DMS79 treated with DMSO at 0.1 percent for 48 hours (cell line): ENCODE measurements at regions not wholly inside any gene's neighbourhood (a gene's known extent, or its start where the extent isn't known, plus 50 kb on each side); places are given as distances from the start of the nearest gene placed in this dataset.
A peak's percentile ranks its signal among the peaks of the same experiment; 100 is the strongest.

ENCODE experiments used
- DNase-seq: peaks from one replicate; lab custom pipeline; 2025; lab: John Stamatoyannopoulos, UW

DNA sequence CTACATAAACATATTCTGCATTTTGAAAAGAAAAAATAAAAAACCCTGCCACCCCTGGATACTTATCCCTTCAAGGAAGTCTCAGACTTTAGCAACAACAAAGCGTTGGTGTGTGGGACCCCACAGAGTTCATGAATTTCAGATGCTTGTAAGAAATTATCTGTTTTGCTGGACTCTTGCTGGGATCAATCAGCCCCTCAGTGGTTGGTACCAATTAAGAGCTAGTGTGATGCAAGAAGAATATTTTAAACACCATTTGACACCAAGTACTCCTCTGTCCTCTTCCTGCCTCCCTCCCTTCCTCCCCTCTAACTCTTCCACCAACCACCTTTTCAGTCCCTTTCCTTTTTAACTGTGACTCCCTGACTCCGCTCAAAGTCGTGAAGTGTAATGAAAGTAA, 51.5 kb downstream of the SST start:
- no peak for DNase-seq

DNA sequence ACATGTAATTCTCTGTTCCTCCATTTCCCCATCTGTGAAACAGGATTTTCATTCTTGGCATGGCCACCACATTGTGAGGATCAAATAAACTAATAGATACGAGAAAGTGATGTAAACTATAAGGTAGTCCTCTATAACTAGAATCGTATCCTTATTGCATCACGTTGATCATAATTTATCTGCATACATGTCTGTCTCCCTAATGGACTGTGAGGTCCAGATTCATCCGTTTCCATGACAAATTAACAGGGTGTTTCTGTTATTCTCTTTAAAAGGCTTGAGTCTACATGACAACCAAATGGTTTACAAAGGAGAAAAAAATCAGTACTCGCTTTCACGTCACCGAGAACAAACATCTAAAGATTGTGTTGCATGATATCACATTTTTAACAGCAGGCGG, 53.0 kb downstream of the SST start:
- DNase-seq, result no peak

DNA sequence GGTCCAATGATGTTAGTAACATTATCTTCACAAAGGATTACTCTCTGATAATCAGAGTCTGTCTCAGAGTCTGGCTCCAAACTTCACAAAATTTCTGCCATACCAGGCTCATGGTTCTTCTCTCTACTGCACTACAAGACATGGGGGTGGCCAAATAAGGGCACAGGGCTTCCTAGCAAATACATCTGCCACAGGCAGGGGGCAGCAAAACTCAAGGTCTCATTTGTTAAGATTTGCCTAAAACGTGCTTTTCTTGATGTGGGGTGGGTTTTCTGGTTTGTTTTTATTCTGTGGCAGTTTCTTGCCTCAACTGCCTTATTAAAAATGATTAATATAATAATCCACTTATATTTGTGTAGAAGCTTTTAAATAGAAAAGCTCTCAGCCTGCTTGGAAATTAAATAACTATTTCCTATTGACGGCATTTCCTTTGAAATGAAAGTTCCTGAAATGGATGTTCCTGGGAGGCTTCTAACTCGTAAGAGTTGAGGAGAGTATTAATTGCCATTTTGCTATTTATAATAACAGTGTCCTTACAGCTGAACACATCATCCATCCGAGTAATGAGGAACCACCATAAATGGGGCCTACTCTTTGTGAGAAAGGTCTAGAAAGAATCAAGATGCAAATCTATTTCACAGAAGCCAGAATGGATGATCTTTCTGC, 53.8 kb downstream of the SST start:
- DNase-seq, result peak; percentile 53

GRCh38 chr3:187615630-187616029, 54.6 kb downstream of the SST start:
- no peak for DNase-seq

DNA sequence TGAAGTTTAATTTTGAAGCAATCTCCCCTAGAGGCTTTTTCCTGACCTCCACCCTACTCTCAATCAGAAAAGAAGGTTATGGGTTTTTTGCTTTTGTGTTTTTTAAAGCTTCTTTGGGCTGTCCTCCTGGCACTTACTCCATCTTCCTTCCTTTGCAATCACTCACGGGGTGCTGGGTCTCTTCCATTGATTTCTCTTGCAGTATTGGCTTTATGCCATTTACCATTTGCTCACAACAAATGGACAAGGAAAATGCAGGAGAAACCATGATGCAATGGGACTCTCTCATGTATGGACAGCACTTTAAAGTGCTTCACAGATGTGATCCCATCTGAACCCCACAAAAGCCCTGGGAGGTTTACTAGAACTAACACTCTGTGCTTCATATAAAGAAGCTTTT, 57.5 kb downstream of the SST start:
- DNase-seq, result no peak

DNA sequence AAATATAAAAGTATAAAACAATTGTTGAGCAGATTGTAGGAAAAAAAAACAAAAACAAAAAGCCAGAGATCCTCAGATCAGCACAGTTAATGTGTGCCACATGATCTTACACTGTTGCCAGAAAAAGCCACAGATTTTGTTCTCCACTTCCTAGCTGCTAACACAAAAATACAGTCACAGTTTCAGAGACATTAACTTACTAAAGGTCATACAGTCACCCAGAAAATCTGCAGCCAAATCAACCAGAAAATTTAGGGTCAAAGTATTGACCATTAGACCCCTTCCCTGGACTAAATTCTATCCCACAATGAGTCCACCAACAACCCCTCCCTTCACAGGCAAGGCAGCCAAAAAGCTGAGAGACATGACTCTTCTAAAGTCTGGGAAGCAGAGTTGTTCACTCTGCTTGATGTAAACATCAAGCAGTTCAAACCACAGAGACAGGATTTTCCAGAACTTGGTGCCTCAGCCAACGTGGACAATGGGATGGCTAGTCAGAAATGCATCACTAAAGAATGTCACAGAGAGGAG, 59.1 kb downstream of the SST start:
- no peak for DNase-seq

DNA sequence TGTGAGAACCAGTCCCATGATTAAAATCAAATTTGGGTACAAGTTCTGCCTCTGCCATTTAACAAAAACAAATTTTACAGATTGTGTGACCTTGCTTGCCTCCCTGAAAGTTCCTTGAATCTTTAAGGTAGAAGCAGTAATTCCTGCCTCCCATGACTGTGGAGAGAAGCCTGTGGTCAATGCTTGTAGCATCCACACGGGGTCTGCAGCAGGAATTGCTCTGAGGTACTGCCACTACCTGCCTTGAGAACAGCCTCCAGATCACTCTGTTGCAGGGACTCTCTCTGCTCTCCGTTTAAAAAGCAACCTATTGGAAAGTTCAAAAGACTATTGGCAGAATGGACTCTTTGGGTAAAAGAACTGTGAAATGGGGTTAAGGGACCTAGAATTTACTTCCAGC, 75.9 kb downstream of the SST start:
- no peak for DNase-seq

- DNase-seq, result no peak
These were observed 76.7 kb downstream of the SST start for GRCh38 chr3:187593451-187593850.

- no peak for DNase-seq
These were observed 79.2 kb downstream of the SST start for GRCh38 chr3:187590861-187591576.

GRCh38 chr3:187587076-187587475, 83.1 kb downstream of the SST start:
- no peak for DNase-seq

DNA sequence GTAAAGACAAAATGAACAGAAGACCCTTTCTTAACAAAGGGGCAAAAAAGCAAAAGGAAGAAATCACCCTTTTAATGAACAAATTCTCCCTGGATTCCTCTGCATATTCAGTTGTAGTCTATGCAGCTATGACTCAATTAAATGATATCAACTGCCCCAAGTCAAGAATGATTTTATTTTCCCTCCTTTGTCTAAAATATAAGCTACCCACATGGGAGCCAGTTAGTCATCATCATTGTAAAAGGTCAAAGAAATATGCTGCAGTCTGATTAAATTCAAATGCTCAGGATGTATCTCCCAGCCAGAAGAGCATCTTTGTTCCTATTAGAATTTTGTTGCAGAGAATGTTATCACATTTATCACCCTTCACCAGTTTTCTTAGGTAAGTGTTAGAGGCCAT, 84.0 kb downstream of the SST start:
- DNase-seq, result no peak

GRCh38 chr3:187572441-187572840, 97.8 kb downstream of the SST start:
- no peak for DNase-seq

DNA sequence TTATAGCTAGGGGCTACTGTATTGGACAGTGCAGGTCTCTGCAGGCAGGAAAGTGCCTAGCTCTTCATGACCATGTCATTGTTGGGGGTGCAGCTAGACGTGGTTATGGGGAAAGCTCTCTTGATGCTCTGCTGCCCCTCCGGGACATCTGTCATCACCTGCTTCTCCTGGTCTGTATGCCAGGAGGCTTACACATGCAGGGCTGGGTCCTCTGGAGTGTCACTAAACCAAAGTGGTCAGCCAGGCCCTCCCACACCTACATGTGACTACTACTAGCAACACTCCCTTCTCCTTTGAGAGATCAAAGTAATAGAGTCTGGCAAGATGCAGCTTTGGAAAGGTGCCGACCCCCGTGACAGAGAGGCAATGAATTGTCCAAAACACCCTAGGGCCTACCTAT, 98.5 kb downstream of the SST start:
- DNase-seq, result no peak

DNA sequence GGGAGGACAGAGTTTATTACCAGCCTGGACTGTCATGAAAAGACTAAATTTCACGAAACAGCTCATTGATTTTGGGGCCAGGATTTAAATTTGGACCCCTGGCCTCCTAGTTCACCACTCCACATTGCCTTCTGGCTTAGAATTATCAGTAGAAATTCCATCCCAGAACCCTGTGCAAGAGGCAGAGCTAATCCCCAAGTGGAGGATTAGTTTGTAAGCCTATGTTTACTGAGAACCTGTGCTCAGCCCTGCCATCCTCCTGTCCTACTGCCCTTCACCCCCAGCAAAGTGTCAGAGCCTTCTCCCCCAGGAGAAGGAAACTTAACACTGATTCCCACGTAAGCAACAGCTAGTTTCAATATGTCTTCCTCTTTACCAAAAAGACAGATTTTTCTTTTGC, 99.4 kb downstream of the SST start:
- no peak for DNase-seq

DNA sequence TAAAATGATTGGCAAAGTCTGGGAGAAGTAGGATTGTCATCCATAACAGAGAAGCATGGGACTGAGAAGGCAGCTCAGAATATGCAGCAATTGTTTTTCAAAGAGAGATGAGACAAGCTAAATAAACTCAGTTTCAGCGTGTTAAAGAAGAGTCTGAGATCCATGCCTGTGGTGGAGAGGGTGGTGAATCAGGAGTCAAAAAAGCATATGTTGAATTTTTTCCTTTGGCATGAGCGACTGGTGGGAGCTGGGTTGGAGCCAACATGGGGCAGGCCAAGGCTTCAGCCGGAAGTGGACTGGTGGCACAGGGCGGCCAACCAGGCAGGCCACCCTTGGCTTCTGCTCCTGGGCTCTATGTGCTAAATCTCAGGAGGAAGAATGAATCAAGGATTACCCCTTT, 102.0 kb downstream of the SST start:
- no peak for DNase-seq

DNA sequence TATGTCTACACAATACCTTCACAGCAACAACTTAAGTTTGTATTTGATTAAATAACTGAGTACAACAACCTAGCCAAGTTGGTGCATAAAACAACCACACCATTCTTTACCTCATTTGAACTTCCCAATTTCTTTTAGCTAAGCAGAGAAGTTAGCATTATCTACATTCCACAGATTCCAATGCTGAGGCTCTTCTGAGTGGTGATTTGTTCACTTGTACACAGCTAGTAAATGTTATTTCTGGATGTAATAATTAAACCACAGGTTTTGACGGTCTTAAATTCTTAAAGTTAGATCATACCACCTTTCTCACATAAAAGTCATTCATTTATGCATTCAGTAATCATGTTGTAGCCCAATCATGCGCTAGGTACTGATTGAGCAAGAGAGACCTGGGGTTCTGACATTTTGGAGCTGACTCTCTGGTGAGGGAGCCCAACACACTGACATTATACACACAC, 102.5 kb downstream of the SST start:
- DNase-seq, result no peak

GRCh38 chr3:187567021-187567420, 103.2 kb downstream of the SST start:
- DNase-seq, result no peak

- DNase-seq, result no peak
These were observed 104.5 kb downstream of the SST start for GRCh38 chr3:187565701-187566100.

DNA sequence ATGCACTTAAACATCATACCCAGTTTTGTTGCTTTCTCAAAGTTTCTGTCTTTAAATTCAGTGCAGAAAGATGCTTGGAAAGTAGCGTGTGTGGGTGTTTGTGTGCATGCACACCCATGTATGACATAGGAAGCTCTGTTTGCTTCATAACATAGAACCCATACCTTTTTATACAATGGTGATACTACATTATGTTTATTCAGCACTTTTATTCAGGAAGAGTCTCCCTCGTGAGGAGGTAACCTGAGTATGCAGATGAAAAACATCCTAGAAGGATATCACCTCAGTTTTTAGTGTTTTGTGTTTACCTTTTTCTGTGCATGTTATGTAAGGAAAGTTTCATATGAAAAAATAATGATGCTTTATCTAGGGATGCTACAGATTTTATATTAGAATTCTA, 111.2 kb downstream of the SST start:
- DNase-seq, result no peak

- DNase-seq, result no peak
These were observed 118.8 kb downstream of the SST start for GRCh38 chr3:187551416-187551815.

DNA sequence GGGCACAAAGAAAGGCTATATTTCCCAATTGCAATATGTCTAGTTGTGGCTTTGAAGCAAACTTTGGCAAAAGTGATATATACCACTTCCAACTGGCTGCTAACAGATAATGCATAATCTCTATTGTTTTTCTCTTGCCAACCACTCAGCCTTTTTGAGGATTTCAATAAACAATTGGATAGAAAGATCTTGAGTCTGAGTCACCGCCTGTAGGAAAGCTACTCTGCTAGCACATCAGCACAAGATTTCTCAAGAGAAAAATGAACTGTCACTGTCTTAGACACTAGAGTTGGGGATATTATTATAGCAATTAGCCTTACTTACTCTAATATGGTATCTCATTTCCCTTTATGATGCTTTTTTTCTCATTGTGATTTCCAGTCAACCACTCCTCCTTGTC, 119.7 kb downstream of the SST start:
- DNase-seq, result no peak

DNA sequence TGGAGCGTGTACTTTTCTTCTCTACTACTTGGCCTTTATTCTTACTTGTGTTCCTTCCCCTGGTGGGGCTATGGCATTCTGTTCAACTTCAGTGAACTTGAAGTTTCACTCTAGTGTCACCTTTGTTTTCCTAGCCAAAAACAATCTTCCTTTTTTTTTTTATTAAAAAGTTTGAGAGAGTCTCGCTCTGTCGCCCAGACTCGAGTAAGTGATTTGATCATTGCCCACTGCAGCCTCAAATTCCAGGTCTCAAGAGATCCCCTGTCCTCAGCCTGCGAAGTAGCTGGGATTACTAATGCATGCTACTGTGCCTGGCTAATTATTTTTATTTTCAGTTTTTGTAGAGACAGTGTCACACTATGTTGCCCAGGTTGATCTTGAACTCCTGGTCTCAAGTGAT, 124.8 kb downstream of the SST start:
- no peak for DNase-seq

DNA sequence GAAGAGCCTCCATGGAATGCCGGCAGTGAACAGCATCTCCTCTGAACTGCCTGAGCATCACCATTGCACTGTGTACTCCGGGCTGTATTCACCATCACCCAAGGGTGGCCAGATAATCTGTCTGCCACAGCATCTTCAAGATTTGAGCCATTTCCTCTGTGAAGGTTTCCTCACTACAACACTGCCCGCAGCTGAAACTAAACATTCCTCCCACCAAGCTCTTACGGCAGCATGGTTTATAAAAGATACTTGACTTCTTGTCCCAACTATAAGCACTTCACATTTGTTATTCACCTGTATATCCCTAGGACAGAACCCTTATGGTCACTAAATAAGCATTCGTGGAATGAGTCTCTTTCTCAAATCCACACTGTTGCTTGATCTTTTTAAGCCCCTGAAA, 125.9 kb downstream of the SST start:
- no peak for DNase-seq

DNA sequence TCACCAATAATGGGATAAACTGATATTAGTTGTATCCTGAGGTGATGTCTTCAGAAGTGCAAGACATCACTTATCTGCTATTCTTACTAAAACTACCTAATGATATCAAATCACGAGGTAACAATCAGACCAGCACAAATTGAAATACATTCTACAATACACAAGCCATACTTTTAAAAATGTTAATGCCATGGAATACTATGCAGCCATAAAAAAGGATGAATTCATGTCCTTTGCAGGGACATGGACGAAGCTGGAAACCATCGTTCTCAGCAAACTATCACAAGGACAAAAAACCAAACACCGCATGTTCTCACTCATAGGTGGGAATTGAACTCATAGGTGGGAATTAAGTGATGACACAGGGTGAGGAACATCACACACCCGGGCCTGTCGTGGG, 129.3 kb downstream of the SST start:
- DNase-seq, result no peak
